K562 (cell line): ENCODE measurements at regions not wholly inside any gene's neighbourhood (a gene's known extent, or its start where the extent isn't known, plus 50 kb on each side); places are given as distances from the start of the nearest gene placed in this dataset.
"Not testable (repeated sequence)": the region's sequence is repeated elsewhere in the genome, so short reads cannot be mapped to it uniquely, and the experiment has no call there.

Experiments
- ATAC-seq: fragments of 200-7000 bp; cut with Tn5 transposase; 3 replicates; pipeline ENCODE4 v1.9.1; 2020; ENCODE audit warnings: moderate library complexity
- BruUV-seq: library from RNA; stranded (reverse); fragments of 400-500 nt; replicated peaks from 2 replicates; lab custom pipeline; 2021; lab: Mats Ljungman, UMichigan
- CTCF ChIA-PET: fragments of 300-600 bp; formaldehyde crosslinking; extraction: SDS; loops from one replicate; lab custom pipeline; 2021; ENCODE audit warnings: low intra/inter-chr PET ratio; lab: Yijun Ruan, JAX
- POLR2A ChIA-PET: fragments of 300-600, 350-650 bp; sonication (Branson Sonifier 250); formaldehyde crosslinking; extraction: SDS; loops from one replicate; lab custom pipeline; 2021; ENCODE audit warnings: antibody characterized with exemption, inconsistent platforms; lab: Yijun Ruan, JAX
- DNase-seq, 4 experiments: peaks; one replicate each; pipeline versions ENCODE4 v3.0.0 to v3.0.0-alpha.2; 2011 to 2018; ENCODE audit warnings: low spot score in 3 of 4, mixed read lengths in 3 of 4; ENCODE audit errors: extremely low read depth in 1 of 4
- FAIRE-seq: peaks from 2 replicates; lab custom pipeline; 2011; peaks lifted over from hg19 to GRCh38; lab: Jason Lieb, UNC
- H2AFZ ChIP-seq: 2 replicates; pipeline ENCODE4 v1.6.0; 2011; ENCODE audit warnings: low read depth, low read length, control low read depth, inconsistent platforms
- H3K27ac ChIP-seq: fragments of 200-600 bp; 3 replicates; pipeline ENCODE4 v1.8.0; 2011; ENCODE audit warnings: low read depth, mild to moderate bottlenecking, control low read depth, inconsistent platforms, low read length, moderate library complexity, mixed read lengths; ENCODE audit errors: extremely low read depth
- H3K27me3 ChIP-seq, 2 experiments: fragments of 300-600 bp in 1 of 2; 2 replicates in 1 of 2; 3 replicates in 1 of 2; pipeline versions ENCODE4 v1.6.0 to v1.8.0; 2011; ENCODE audit warnings: inconsistent platforms in 2 of 2, low read length in 2 of 2, mild to moderate bottlenecking in 1 of 2, mixed read lengths in 1 of 2, moderate library complexity in 1 of 2; ENCODE audit not compliant: control insufficient read depth in 2 of 2, insufficient read depth in 2 of 2
- H3K36me3 ChIP-seq: fragments of 300-600 bp; 3 replicates; pipeline ENCODE4 v1.8.0; 2011; ENCODE audit warnings: mild to moderate bottlenecking, low read length, inconsistent platforms; ENCODE audit not compliant: control insufficient read depth, insufficient read depth
- H3K4me1 ChIP-seq, 2 experiments: fragments of 200-600 bp in 1 of 2; replicated peaks in 1 of 2; 2 replicates in 1 of 2; 3 replicates in 1 of 2; pipeline versions ENCODE4 v1.5.1 to v1.8.0; 2011; ENCODE audit warnings: inconsistent platforms in 2 of 2, low read length in 2 of 2, mild to moderate bottlenecking in 1 of 2, mixed read lengths in 1 of 2, moderate library complexity in 1 of 2; ENCODE audit not compliant: control insufficient read depth in 2 of 2, insufficient read depth in 2 of 2
- H3K4me2 ChIP-seq: 2 replicates; pipeline ENCODE4 v1.6.1; 2011; ENCODE audit warnings: low read length, control low read depth, inconsistent platforms, mixed read lengths; ENCODE audit not compliant: insufficient read depth
- H3K4me3 ChIP-seq: fragments of 200-600 bp; sonication (generic), shearing (Covaris generic); 2 replicates; pipeline ENCODE4 v1.5.1; 2016; ENCODE audit warnings: control low read depth, inconsistent platforms
- H3K79me2 ChIP-seq: fragments of 200-600 bp; 3 replicates; pipeline ENCODE4 v1.8.0; 2011; ENCODE audit warnings: low read length, inconsistent platforms; ENCODE audit not compliant: control insufficient read depth, insufficient read depth
- H3K9ac ChIP-seq, 2 experiments: 2 replicates each; pipeline versions ENCODE4 v1.6.0 to v1.6.1; 2011; ENCODE audit warnings: low read depth in 2 of 2, low read length in 2 of 2, control low read depth in 1 of 2, inconsistent platforms in 1 of 2, mild to moderate bottlenecking in 1 of 2, mixed read lengths in 1 of 2; ENCODE audit not compliant: insufficient read depth in 1 of 2
- H3K9me1 ChIP-seq: one replicate; pipeline ENCODE4 v1.6.0; 2011; ENCODE audit warnings: inconsistent platforms, mild to moderate bottlenecking, low read length, moderate library complexity; ENCODE audit not compliant: control insufficient read depth, insufficient read depth
- H3K9me3 ChIP-seq: replicated peaks from 2 replicates; pipeline ENCODE4 v1.5.1; 2011; ENCODE audit warnings: low read depth, low read length, inconsistent platforms; ENCODE audit not compliant: control insufficient read depth, insufficient read depth
- H4K20me1 ChIP-seq: replicated peaks from 2 replicates; pipeline ENCODE4 v1.6.1; 2011; ENCODE audit warnings: low read length, inconsistent platforms, mixed read lengths; ENCODE audit not compliant: control insufficient read depth, insufficient read depth
- ASH1L ChIP-seq: fragments of 450-650 bp; IDR thresholded peaks from 2 replicates; pipeline ENCODE4 v1.6.1; 2018; ENCODE audit warnings: borderline replicate concordance, mild to moderate bottlenecking, low read depth; ENCODE audit not compliant: partially characterized antibody
- CHCHD3 ChIP-seq: fragments of 250-450 bp; sonication (Bioruptor Pico); IDR thresholded peaks from 2 replicates; pipeline ENCODE4 v2.1.2; 2022; ENCODE audit warnings: mild to moderate bottlenecking
- FOXA3 ChIP-seq, 2 experiments: fragments of 450-650 bp in 1 of 2; sonication (generic) in 1 of 2; formaldehyde crosslinking; IDR thresholded peaks in 1 of 2; conservative IDR thresholded peaks in 1 of 2; 2 replicates each; pipeline versions ENCODE4 v1.4.0 to v1.8.0; 2020 to 2022; ENCODE audit warnings: mild to moderate bottlenecking in 2 of 2, missing genetic modification reagents in 1 of 2
- PCBP1 ChIP-seq: fragments of 200-400 bp; formaldehyde crosslinking; IDR thresholded peaks from 2 replicates; pipeline ENCODE4 v1.6.1; 2018; ENCODE audit warnings: mild to moderate bottlenecking, low read depth, low read length; ENCODE audit not compliant: poor library complexity, severe bottlenecking
- PHF8 ChIP-seq: fragments of 200-600 bp; sonication (generic); IDR thresholded peaks from 2 replicates; pipeline ENCODE4 v1.6.1; 2012; ENCODE audit warnings: mixed run types, mild to moderate bottlenecking, inconsistent platforms, low read length, moderate library complexity, borderline replicate concordance
- SP2 ChIP-seq: IDR thresholded peaks from 2 replicates; pipeline ENCODE4 v1.6.1; 2011; ENCODE audit warnings: mild to moderate bottlenecking, low read depth, low read length, moderate library complexity; ENCODE audit not compliant: poor library complexity, severe bottlenecking; ENCODE audit errors: extremely low read depth
- WGBS: fragments of 100-300 bp; shearing (Covaris generic); methylation state at CpG from one replicate; pipeline ENCODE4 v1.1.6; 2016; ENCODE audit warnings: low coverage, mixed read lengths; ENCODE audit not compliant: insufficient coverage; ENCODE audit errors: missing lambda C conversion rate; 5-methylcytosine and 5-hydroxymethylcytosine counted together
- in situ Hi-C: fragments of 300-500 bp; cut with MboI; formaldehyde crosslinking; loops from 4 replicates; pipeline ENCODE4 v1.15.0; 2018; ENCODE audit warnings: inconsistent platforms, mixed read lengths
- intact Hi-C: fragments of 100-400 bp; cut with micrococcal nuclease; formaldehyde crosslinking; loops from 2 replicates; pipeline ENCODE4 v1.14.2; 2022
- TF ChIP-seq, protein P1 (sequence below): sonication (generic); IDR thresholded peaks from 2 replicates; pipeline ENCODE4 v1.6.1; 2016

DNA sequence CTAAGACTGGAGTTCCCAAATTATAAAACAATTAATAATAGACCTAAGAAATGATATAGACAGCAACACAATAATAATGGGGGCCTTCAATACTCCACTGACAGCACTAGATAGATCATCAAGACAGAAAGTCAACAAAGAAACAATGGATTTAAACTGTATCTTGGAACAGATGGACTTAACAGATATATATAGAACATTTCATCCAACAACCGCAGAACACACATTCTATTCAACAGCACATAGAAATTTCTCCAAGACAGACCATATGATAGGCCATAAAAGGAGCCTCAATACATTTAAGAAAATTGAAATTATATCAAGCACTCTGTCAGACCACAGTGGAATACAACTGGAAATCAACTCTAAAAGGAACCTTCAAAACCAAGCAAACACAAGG lies 80.1 kb upstream of the LMNTD1 start:
- not testable (repeated sequence) for FAIRE-seq

DNA sequence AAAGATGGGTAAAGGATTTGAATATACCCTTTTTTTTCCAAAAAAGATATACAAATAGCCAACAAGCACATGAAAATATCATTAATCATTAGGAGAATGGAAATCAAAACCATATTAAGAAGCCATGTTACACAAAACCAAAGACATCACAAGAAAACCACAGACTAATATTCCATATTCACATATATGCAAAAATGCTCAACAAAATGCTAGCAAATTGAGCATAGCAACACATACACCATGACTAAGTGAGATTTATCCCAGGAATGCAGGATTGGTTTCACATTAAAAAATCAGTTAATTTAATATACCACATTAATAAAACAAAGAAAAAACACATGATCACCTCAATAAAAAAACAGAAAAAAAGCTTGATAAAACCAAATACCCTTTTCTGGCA lies 84.7 kb upstream of the LMNTD1 start:
- in situ Hi-C loops (no loop called here), intact Hi-C loops (no loop called here)
- ATAC-seq: no peak
- CTCF ChIA-PET: no interaction called here
- no peaks in the 10 kb centered on the region for H3K9me3 ChIP-seq
- H3K4me1 ChIP-seq: no peaks in the 10 kb centered on the region
- no peak for DNase-seq
- H3K36me3 ChIP-seq: no peaks in the 10 kb centered on the region
- no peaks in the 10 kb centered on the region for H4K20me1 ChIP-seq
- no peak overlapping the region for H3K27ac ChIP-seq
- H3K9ac ChIP-seq: no peak overlapping the region
- H3K9me1 ChIP-seq: no peaks in the 10 kb centered on the region
- no peak for FAIRE-seq
- H3K79me2 ChIP-seq: no peaks in the 10 kb centered on the region
- POLR2A ChIA-PET: no interaction called here
- H3K27me3 ChIP-seq: no peaks in the 10 kb centered on the region
- H3K4me3 ChIP-seq: no peak overlapping the region
- no TSS peak for BruUV-seq
- TF ChIP-seq PCBP1 (no peak), ASH1L (no peak), CHCHD3 (CRISPR knock-in tag) (no peak), PHF8 (no peak), SP2 (no peak)
- TF ChIP-seq, protein P1, sequence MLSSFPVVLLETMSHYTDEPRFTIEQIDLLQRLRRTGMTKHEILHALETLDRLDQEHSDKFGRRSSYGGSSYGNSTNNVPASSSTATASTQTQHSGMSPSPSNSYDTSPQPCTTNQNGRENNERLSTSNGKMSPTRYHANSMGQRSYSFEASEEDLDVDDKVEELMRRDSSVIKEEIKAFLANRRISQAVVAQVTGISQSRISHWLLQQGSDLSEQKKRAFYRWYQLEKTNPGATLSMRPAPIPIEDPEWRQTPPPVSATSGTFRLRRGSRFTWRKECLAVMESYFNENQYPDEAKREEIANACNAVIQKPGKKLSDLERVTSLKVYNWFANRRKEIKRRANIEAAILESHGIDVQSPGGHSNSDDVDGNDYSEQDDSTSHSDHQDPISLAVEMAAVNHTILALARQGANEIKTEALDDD: no peak
- TF ChIP-seq, all 486 proteins: peak for 0
- no peak overlapping the region for H2AFZ ChIP-seq
- no peak overlapping the region for H3K4me2 ChIP-seq

More for the DNA sequence above, 80.1 kb upstream of the LMNTD1 start:
- H3K27ac ChIP-seq, BruUV-seq, H3K4me3 ChIP-seq, intact Hi-C loops, CTCF ChIA-PET, H3K4me1 ChIP-seq, H3K9me1 ChIP-seq, H3K9me3 ChIP-seq, H2AFZ ChIP-seq, H3K36me3 ChIP-seq, POLR2A ChIA-PET, H4K20me1 ChIP-seq, H3K9ac ChIP-seq, H3K27me3 ChIP-seq, H3K4me2 ChIP-seq, ATAC-seq, H3K79me2 ChIP-seq, in situ Hi-C loops, DNase-seq: not testable (repeated sequence)
- WGBS: 0% methylated on average over 1 of the region's 1 CpG
- peak in 1 of 2 experiments; percentile 64; a peak in 2 of 4 replicates for TF ChIP-seq FOXA3 (CRISPR knock-in tag; conservative IDR thresholded peaks at IDR 0.05 in 1 of 2, IDR thresholded peaks at IDR 0.05 in 1 of 2)
